Heart left ventricle (tissue), 16 donors: ENCODE measurements at regions not wholly inside any gene's neighbourhood (a gene's known extent, or its start where the extent isn't known, plus 50 kb on each side); places are given as distances from the start of the nearest gene placed in this dataset.

ENCODE experiments used
- ATAC-seq, 4 donors: fragments of 200-7000 bp; cut with Tn5 transposase; one replicate each; pipeline ENCODE4 v1.9.1; 2020 to 2022; ENCODE audit warnings: moderate library complexity in 4 of 4, mild to moderate bottlenecking in 3 of 4, moderate number of reproducible peaks in 1 of 4
- DNase-seq, 5 donors: peaks; one replicate each; pipeline ENCODE4 v3.0.0-alpha.2; 2020
- H3K27ac ChIP-seq, 12 donors: fragments of 200-600 bp; sonication (generic) in 4 of 12; one replicate each; pipeline versions ENCODE4 v1.5.0 to v1.8.0; 2016 to 2022; ENCODE audit warnings: mild to moderate bottlenecking in 2 of 12
- H3K27me3 ChIP-seq, 9 donors: fragments of 200-600 bp; sonication (generic) in 2 of 9; one replicate each; pipeline versions ENCODE4 v1.5.1 to v1.8.0; 2016 to 2022; ENCODE audit warnings: mild to moderate bottlenecking in 3 of 9
- H3K36me3 ChIP-seq, 9 donors: fragments of 200-600 bp; sonication (generic) in 2 of 9; one replicate each; pipeline versions ENCODE4 v1.5.0 to v1.8.0; 2018 to 2022; ENCODE audit warnings: mild to moderate bottlenecking in 2 of 9
- H3K4me1 ChIP-seq, 12 donors: fragments of 200-600 bp; sonication (generic) in 4 of 12; one replicate each; pipeline versions ENCODE4 v1.5.0 to v1.8.0; 2016 to 2022; ENCODE audit warnings: mild to moderate bottlenecking in 3 of 12
- H3K4me3 ChIP-seq, 12 donors: fragments of 200-600 bp; sonication (generic) in 4 of 12; one replicate each; pipeline versions ENCODE4 v1.5.0 to v1.8.0; 2017 to 2022; ENCODE audit warnings: mild to moderate bottlenecking in 9 of 12, moderate library complexity in 4 of 12
- H3K9me3 ChIP-seq, 12 donors: fragments of 200-600 bp; sonication (generic) in 4 of 12; one replicate each; pipeline versions ENCODE4 v1.5.0 to v1.8.0; 2016 to 2022; ENCODE audit warnings: mild to moderate bottlenecking in 1 of 12
- POLR2A ChIP-seq, 2 donors: fragments of 450-650 bp; IDR thresholded peaks; one replicate each; pipeline ENCODE4 v1.6.1; 2017; ENCODE audit warnings: antibody characterized with exemption in 2 of 2, mild to moderate bottlenecking in 2 of 2, moderate library complexity in 2 of 2
- WGBS, 4 donors: extraction: QIAGEN DNeasy Blood & Tissue Kit in 2 of 4; methylation state at CpG; one replicate each; pipeline versions ENCODE4 v1.1.5 to v1.1.7; 2013 to 2018; 5-methylcytosine and 5-hydroxymethylcytosine counted together
- intact Hi-C, 10 donors: fragments of 100-400 bp; cut with DNase I; formaldehyde crosslinking; loops; one replicate each; pipeline versions ENCODE4 v1.11.1 to v1.14.2; 2022
- TF ChIP-seq, protein P1 (sequence below), 12 donors: fragments of 200-600 bp; sonication (generic) in 4 of 12; IDR thresholded peaks; one replicate each; pipeline versions ENCODE4 v1.5.0 to v1.8.0; 2018 to 2022; ENCODE audit warnings: antibody characterized with exemption in 12 of 12, mild to moderate bottlenecking in 5 of 12
- donor health status: ischemic (EF 13 %, LVEDD 7.1; RV severe dilation, severe dysfunction).
- donor health status: healthy with polysubstance abuse.
- donor health status: DM: no; HTN: yes; CAD: no.
- donor health status: DM: no; HTN: no; CAD: no.
- donor health status: ischemic (EF 25% LVEDD 6.9; RV normal size, moderate dysfunction).
- donor health status: ischemic (EF 25% LVEDD 5.7; RV mildly dilated, moderate dysfunction).
- donor health status: healthy.
- donor health status: DM: yes; HTN: yes; CAD: no.
- donor health status: ischemic (EF 35%, LVEDD 5.7; RV mildly dilated, moderate dysfunction).
- donor health status: nonischemic (EF 11% LVEDD 7.7; RV severe dilation, severe dysfunction).
- donor health status: DM: yes; HTN: yes; CAD: no.
- donor health status: PGD.
- donor health status: ischemic (EF 29% LVEDD 5.4; RV normal size, mild dysfunction).
- donor health status: nonischemic (EF 23%, LVEDD 6.1; RV moderate dilation, normal function).

DNA sequence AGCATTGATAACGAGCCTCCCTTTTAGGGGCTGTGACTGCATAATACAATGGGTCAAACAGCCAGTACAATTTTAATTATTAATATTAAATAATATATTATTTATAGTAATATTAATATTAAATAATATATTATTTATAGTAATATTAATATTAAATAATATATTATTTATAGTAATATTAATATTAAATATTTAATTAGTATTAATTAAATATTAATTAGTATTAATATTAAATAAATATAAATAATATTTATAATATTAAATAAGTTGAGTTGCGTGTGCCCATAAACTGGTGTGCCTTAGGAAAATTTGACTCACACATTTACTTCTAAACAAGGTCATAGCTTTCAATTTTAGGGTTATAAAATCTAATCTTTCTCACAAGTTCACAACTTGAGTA is 509.3 kb upstream of the RGS18 start:
- Histone ChIP-seq H3K9me3 (peaks cover 0 to 5% (median 0%) of the 10 kb centered on the region in 12 donors), H3K4me1 (no peaks in the 10 kb centered on the region), H3K27ac (no peak overlapping the region), H3K36me3 (no peaks in the 10 kb centered on the region), H3K27me3 (no peaks in the 10 kb centered on the region), H3K4me3 (no peak overlapping the region)
- WGBS, 4 donors, result 90 to 96% (median 90%) methylated on average over 2 of the region's 2 CpGs
- intact Hi-C loops, result no loop called here
- ATAC-seq (no peak), DNase-seq (no peak)
- TF ChIP-seq, protein P1, sequence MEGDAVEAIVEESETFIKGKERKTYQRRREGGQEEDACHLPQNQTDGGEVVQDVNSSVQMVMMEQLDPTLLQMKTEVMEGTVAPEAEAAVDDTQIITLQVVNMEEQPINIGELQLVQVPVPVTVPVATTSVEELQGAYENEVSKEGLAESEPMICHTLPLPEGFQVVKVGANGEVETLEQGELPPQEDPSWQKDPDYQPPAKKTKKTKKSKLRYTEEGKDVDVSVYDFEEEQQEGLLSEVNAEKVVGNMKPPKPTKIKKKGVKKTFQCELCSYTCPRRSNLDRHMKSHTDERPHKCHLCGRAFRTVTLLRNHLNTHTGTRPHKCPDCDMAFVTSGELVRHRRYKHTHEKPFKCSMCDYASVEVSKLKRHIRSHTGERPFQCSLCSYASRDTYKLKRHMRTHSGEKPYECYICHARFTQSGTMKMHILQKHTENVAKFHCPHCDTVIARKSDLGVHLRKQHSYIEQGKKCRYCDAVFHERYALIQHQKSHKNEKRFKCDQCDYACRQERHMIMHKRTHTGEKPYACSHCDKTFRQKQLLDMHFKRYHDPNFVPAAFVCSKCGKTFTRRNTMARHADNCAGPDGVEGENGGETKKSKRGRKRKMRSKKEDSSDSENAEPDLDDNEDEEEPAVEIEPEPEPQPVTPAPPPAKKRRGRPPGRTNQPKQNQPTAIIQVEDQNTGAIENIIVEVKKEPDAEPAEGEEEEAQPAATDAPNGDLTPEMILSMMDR (IDR thresholded peaks at IDR 0.05), result no peak
- TF ChIP-seq POLR2A (IDR thresholded peaks at IDR 0.05), result no peak

DNA sequence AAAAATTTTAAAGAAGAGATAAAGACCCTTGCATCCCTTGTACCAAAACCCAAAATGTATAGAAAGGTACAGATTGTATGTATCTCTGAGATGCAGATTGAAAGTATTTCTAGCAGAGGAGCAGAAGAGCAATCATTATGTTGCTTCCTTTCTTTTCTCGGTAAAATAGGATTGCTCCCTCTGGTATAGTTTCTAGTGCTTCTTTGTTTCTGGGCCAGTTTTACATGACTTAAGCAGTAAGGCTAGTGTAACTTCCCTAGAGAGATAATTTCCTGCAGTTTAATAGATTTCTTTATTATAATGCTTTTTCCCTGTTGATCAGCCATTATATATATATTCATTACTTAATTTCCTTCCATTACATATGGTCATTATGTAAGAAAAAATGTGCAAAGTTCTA is 496.2 kb upstream of the RGS18 start:
- H3K4me1 ChIP-seq, result no peaks in the 10 kb centered on the region
- ATAC-seq (no peak), DNase-seq (no peak)
- no peaks in the 10 kb centered on the region for H3K27me3 ChIP-seq
- H3K9me3 ChIP-seq, result no peaks in the 10 kb centered on the region
- intact Hi-C loops, result no loop called here
- no peak overlapping the region for H3K4me3 ChIP-seq
- no peaks in the 10 kb centered on the region for H3K36me3 ChIP-seq
- TF ChIP-seq, protein P1 (IDR thresholded peaks at IDR 0.05), result no peak
- WGBS, 4 donors, result 30 to 53% (median 40%) methylated on average over 1 of the region's 1 CpG
- H3K27ac ChIP-seq, result no peak overlapping the region

DNA sequence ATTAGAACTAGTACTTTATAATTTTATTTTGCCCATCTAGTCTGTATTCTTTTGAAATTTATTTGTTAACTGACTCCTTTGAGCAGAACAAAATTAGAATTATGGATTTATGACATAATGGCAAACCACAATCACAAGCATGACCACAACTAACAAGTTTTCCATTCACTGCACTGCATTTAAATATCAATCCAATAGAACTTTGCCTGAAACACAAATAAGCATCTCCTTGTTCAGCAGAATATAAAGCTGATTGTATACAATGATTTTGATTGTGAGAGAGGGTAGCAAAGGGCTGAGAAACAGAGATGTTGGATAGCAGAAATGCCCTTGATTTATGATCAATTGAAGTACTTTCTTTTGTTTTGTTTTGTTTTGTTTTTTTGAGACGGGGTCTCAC is 495.5 kb upstream of the RGS18 start:
- no peak for ATAC-seq
- WGBS, 4 donors, result 74 to 91% (median 87%) methylated on average over 1 of the region's 1 CpG
- H3K9me3 ChIP-seq, result no peaks in the 10 kb centered on the region

DNA sequence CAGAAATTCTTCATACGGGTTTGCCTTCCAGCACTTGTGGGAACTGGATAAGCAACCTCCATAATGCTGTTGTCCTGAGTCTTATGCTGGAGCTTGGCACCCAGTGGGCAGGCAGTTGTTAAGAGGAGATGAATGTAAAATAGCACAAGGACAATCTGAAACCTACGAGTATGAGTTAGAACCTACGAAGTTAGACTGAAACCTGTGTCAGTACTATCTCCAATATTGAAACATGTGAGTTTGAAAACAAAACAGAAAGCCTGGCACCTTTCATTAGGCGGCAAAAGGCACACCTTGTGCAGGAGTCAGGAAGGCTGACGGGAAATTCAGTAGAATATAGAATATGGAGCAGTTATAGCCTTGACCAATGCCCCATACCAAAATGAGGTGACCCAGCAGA is 489.7 kb upstream of the RGS18 start:
- no peak for DNase-seq
- H3K27ac ChIP-seq, result no peak overlapping the region
- intact Hi-C loops, result no loop called here
- 87 to 92% (median 90%) methylated on average over 5 of the region's 5 CpGs for WGBS, 4 donors
- H3K27me3 ChIP-seq, result no peaks in the 10 kb centered on the region
- no peak for TF ChIP-seq POLR2A (IDR thresholded peaks at IDR 0.05)
- TF ChIP-seq, protein P1 (IDR thresholded peaks at IDR 0.05), result no peak
- no peaks in the 10 kb centered on the region for H3K9me3 ChIP-seq
- ATAC-seq, result no peak
- H3K4me3 ChIP-seq, result no peak overlapping the region
- H3K4me1 ChIP-seq, result no peaks in the 10 kb centered on the region
- H3K36me3 ChIP-seq, result no peaks in the 10 kb centered on the region

More for the DNA sequence above, 495.5 kb upstream of the RGS18 start:
- Histone ChIP-seq H3K4me1 (no peaks in the 10 kb centered on the region), H3K27ac (no peak overlapping the region), H3K4me3 (no peak overlapping the region), H3K27me3 (no peaks in the 10 kb centered on the region), H3K36me3 (no peaks in the 10 kb centered on the region)
- intact Hi-C loops, result no loop called here
- TF ChIP-seq POLR2A (IDR thresholded peaks at IDR 0.05), result no peak
- TF ChIP-seq, protein P1 (IDR thresholded peaks at IDR 0.05), result no peak
- DNase-seq, result no peak
